HCT116 (cell line): ENCODE measurements at regions not wholly inside any gene's neighbourhood (a gene's known extent, or its start where the extent isn't known, plus 50 kb on each side); places are given as distances from the start of the nearest gene placed in this dataset.

Source experiments
- ATAC-seq: fragments of 200-7000 bp; cut with Tn5 transposase; 2 replicates; pipeline ENCODE4 v1.9.1; 2020; ENCODE audit warnings: mild to moderate bottlenecking, moderate library complexity
- BruUV-seq: library from RNA; stranded (reverse); fragments of 400-500 nt; replicated peaks from 2 replicates; lab custom pipeline; 2021; lab: Mats Ljungman, UMichigan
- CTCF ChIA-PET: fragments of 300-600 bp; sonication (Branson Sonifier 250); formaldehyde crosslinking; loops from one replicate; lab custom pipeline; 2021; ENCODE audit warnings: antibody characterized with exemption; lab: Charles Lee
- POLR2A ChIA-PET: fragments of 300-600, 350-600 bp; sonication (Branson Sonifier 250); formaldehyde crosslinking; loops from one replicate; lab custom pipeline; 2021; ENCODE audit warnings: antibody characterized with exemption; lab: Charles Lee
- RAD21 ChIA-PET, 2 experiments: fragments of 300-600 bp; sonication (Branson Sonifier 250); formaldehyde crosslinking; loops; one replicate each; lab custom pipeline; 2023; ENCODE audit warnings: low total read pairs in 2 of 2; ENCODE audit not compliant: uncharacterized antibody in 2 of 2, unreplicated experiment in 2 of 2, low non-redundant PET in 1 of 2; lab: Charles Lee
- DNase-seq: peaks from one replicate; pipeline ENCODE4 v3.0.0-alpha.2; 2010; ENCODE audit warnings: low read depth, low spot score
- H2AFZ ChIP-seq: fragments of 200-600 bp; shearing (Covaris generic), sonication (generic); 2 replicates; pipeline ENCODE4 v1.6.1; 2017; ENCODE audit warnings: low read depth, mixed run types, mixed read lengths, antibody characterized with exemption, low read length; ENCODE audit not compliant: poor library complexity, severe bottlenecking
- H3K27ac ChIP-seq: 2 replicates; pipeline ENCODE4 v1.5.1; 2012; ENCODE audit warnings: low read depth, low read length
- H3K27me3 ChIP-seq: fragments of 200-600 bp; sonication (generic); 2 replicates; pipeline ENCODE4 v1.6.1; 2016; ENCODE audit warnings: mixed run types, low read length, mixed read lengths; ENCODE audit not compliant: insufficient read depth
- H3K36me3 ChIP-seq, 2 experiments: fragments of 200-500 bp in 1 of 2; fragments of 200-600 bp in 1 of 2; sonication (Bioruptor generic) in 1 of 2; sonication (generic) in 1 of 2; 2 replicates each; pipeline versions ENCODE4 v1.5.1 to v1.6.1; 2014 to 2016; ENCODE audit warnings: low read length in 2 of 2, inconsistent platforms in 1 of 2, mixed read lengths in 1 of 2, mixed run types in 1 of 2; ENCODE audit not compliant: insufficient read depth in 2 of 2, control insufficient read depth in 1 of 2
- H3K4me1 ChIP-seq, 2 experiments: fragments of 200-600 bp in 1 of 2; sonication (generic) in 1 of 2; 2 replicates each; pipeline versions ENCODE4 v1.5.1 to v1.6.1; 2012 to 2017; ENCODE audit warnings: low read length in 2 of 2, inconsistent platforms in 1 of 2, mild to moderate bottlenecking in 1 of 2, mixed read lengths in 1 of 2, mixed run types in 1 of 2, moderate library complexity in 1 of 2; ENCODE audit not compliant: insufficient read depth in 2 of 2, control insufficient read depth in 1 of 2
- H3K4me2 ChIP-seq: fragments of 200-600 bp; sonication (generic); 2 replicates; pipeline ENCODE4 v1.6.1; 2017; ENCODE audit warnings: mixed run types, low read length, mixed read lengths
- H3K4me3 ChIP-seq, 2 experiments: fragments of 200-600 bp in 1 of 2; sonication (generic) in 1 of 2; replicated peaks in 1 of 2; 2 replicates each; pipeline ENCODE4 v1.5.1; 2011 to 2016; ENCODE audit warnings: low read length in 2 of 2, control low read depth in 1 of 2, low read depth in 1 of 2, mild to moderate bottlenecking in 1 of 2, mixed read lengths in 1 of 2, mixed run types in 1 of 2
- H3K79me2 ChIP-seq: fragments of 200-600 bp; sonication (generic); 2 replicates; pipeline ENCODE4 v1.6.1; 2017; ENCODE audit warnings: mild to moderate bottlenecking, mixed run types, low read length, moderate library complexity, mixed read lengths; ENCODE audit not compliant: insufficient read depth
- H3K9ac ChIP-seq: fragments of 200-600 bp; sonication (generic); 2 replicates; pipeline ENCODE4 v1.6.1; 2016; ENCODE audit warnings: low read length, mixed read lengths
- H3K9me2 ChIP-seq: fragments of 200-600 bp; sonication (generic), shearing (Covaris generic); 2 replicates; pipeline ENCODE4 v1.6.1; 2017; ENCODE audit warnings: mixed run types, mild to moderate bottlenecking, moderate library complexity; ENCODE audit not compliant: insufficient read depth
- H3K9me3 ChIP-seq, 2 experiments: fragments of 200-500 bp in 1 of 2; fragments of 200-600 bp in 1 of 2; sonication (Bioruptor generic) in 1 of 2; sonication (generic) in 1 of 2; 2 replicates each; pipeline ENCODE4 v1.6.1; 2014 to 2017; ENCODE audit warnings: low read length in 2 of 2, mixed read lengths in 2 of 2, inconsistent platforms in 1 of 2, low read depth in 1 of 2, mild to moderate bottlenecking in 1 of 2, mixed run types in 1 of 2, moderate library complexity in 1 of 2; ENCODE audit not compliant: control insufficient read depth in 1 of 2, insufficient read depth in 1 of 2
- H4K20me1 ChIP-seq: fragments of 200-600 bp; sonication (generic), shearing (Covaris generic); 2 replicates; pipeline ENCODE4 v1.6.1; 2017; ENCODE audit warnings: mixed run types, mild to moderate bottlenecking, moderate library complexity; ENCODE audit not compliant: insufficient read depth
- ATF3 ChIP-seq: IDR thresholded peaks from 2 replicates; pipeline ENCODE4 v1.6.1; 2012
- CBX3 ChIP-seq: IDR thresholded peaks from 2 replicates; pipeline ENCODE4 v1.6.1; 2012; ENCODE audit warnings: low read depth
- CEBPB ChIP-seq: IDR thresholded peaks from 2 replicates; pipeline ENCODE4 v1.6.1; 2012; ENCODE audit warnings: low read depth
- CTCF ChIP-seq, 3 experiments: fragments of 200-600 bp in 1 of 3; sonication (generic) in 1 of 3; IDR thresholded peaks in 2 of 3; conservative IDR thresholded peaks in 1 of 3; 2 replicates each; pipeline ENCODE4 v1.5.1; 2012 to 2017; ENCODE audit warnings: low read depth in 2 of 3, low read length in 2 of 3, antibody characterized with exemption in 1 of 3, borderline replicate concordance in 1 of 3, control low read depth in 1 of 3, mild to moderate bottlenecking in 1 of 3, mixed read lengths in 1 of 3, mixed run types in 1 of 3, moderate library complexity in 1 of 3; ENCODE audit not compliant: insufficient read depth in 1 of 3
- EGR1 ChIP-seq: IDR thresholded peaks from 2 replicates; pipeline ENCODE4 v1.6.1; 2012; ENCODE audit warnings: low read depth
- ELF1 ChIP-seq: IDR thresholded peaks from 2 replicates; pipeline ENCODE4 v1.6.1; 2012; ENCODE audit warnings: low read depth, borderline replicate concordance
- EZH2 ChIP-seq: fragments of 200-600 bp; sonication (generic); IDR thresholded peaks from 2 replicates; pipeline ENCODE4 v1.6.1; 2017; ENCODE audit warnings: antibody characterized with exemption, mixed run types
- EZH2phosphoT487 ChIP-seq: fragments of 200-600 bp; IDR thresholded peaks from 2 replicates; pipeline ENCODE4 v1.6.1; 2018; ENCODE audit warnings: antibody characterized with exemption, borderline replicate concordance
- FOSL1 ChIP-seq: IDR thresholded peaks from 2 replicates; pipeline ENCODE4 v1.6.1; 2012; ENCODE audit warnings: low read depth
- MAX ChIP-seq: IDR thresholded peaks from 2 replicates; pipeline ENCODE4 v1.6.1; 2012
- POLR2AphosphoS5 ChIP-seq: IDR thresholded peaks from 2 replicates; pipeline ENCODE4 v1.6.1; 2011; ENCODE audit warnings: mild to moderate bottlenecking, low read depth, low read length, moderate library complexity
- RAD21 ChIP-seq: IDR thresholded peaks from 2 replicates; pipeline ENCODE4 v1.6.1; 2012; ENCODE audit warnings: low read depth, mild to moderate bottlenecking
- SIN3A ChIP-seq: IDR thresholded peaks from 2 replicates; pipeline ENCODE4 v1.6.1; 2012; ENCODE audit warnings: low read depth
- SP1 ChIP-seq: IDR thresholded peaks from 2 replicates; pipeline ENCODE4 v1.6.1; 2012; ENCODE audit warnings: low read depth
- YY1 ChIP-seq: IDR thresholded peaks from 2 replicates; pipeline ENCODE4 v1.6.1; 2011; ENCODE audit warnings: low read length, low read depth, moderate library complexity, mild to moderate bottlenecking; ENCODE audit not compliant: insufficient replicate concordance; ENCODE audit errors: extremely low read depth
- ZBTB33 ChIP-seq: IDR thresholded peaks from 2 replicates; pipeline ENCODE4 v1.6.1; 2011; ENCODE audit warnings: mild to moderate bottlenecking, low read length, moderate library complexity; ENCODE audit not compliant: insufficient replicate concordance; ENCODE audit errors: extremely low read depth
- ZFX ChIP-seq: fragments of 450-650 bp; IDR thresholded peaks from 2 replicates; pipeline ENCODE4 v1.6.1; 2017
- ZNF274 ChIP-seq: fragments of 200-500 bp; sonication (Bioruptor generic); IDR thresholded peaks from 2 replicates; pipeline ENCODE4 v1.6.1; 2014; ENCODE audit warnings: mild to moderate bottlenecking, low read depth, low read length, inconsistent platforms
- intact Hi-C: fragments of 100-400 bp; cut with micrococcal nuclease; formaldehyde crosslinking; loops from 2 replicates; pipeline ENCODE4 v1.10.0; 2022

- Histone ChIP-seq H3K4me3 (no peak overlapping the region), H3K27me3 (no peaks in the 10 kb centered on the region), H3K79me2 (no peaks in the 10 kb centered on the region), H3K9ac (no peak overlapping the region), H3K36me3 (no peaks in the 10 kb centered on the region), H3K4me1 (no peaks in the 10 kb centered on the region), H3K27ac (no peak overlapping the region), H3K4me2 (no peak overlapping the region), H3K9me3 (no peaks in the 10 kb centered on the region), H2AFZ (no peak overlapping the region), H3K9me2 (no peaks in the 10 kb centered on the region), H4K20me1 (no peaks in the 10 kb centered on the region)
- BruUV-seq: no TSS peak
- no peak for TF ChIP-seq RAD21
- intact Hi-C loops: no loop called here
- RAD21 ChIA-PET: no interaction called here
- POLR2A ChIA-PET: no interaction called here
- CTCF ChIA-PET: no interaction called here
- no peak for DNase-seq
- no peak for ATAC-seq
Measured at GRCh38 chr5:39863926-39864552, 439.3 kb upstream of the DAB2 start.

GRCh38 chr5:39857041-39857440 is 432.3 kb upstream of the DAB2 start:
- Histone ChIP-seq H3K9me3 (no peaks in the 10 kb centered on the region), H3K4me2 (no peak overlapping the region), H3K9me2 (peaks cover 5% of the 10 kb centered on the region; the same call in 1 of the 2 replicates), H3K4me3 (no peak overlapping the region), H3K9ac (no peak overlapping the region), H3K79me2 (no peaks in the 10 kb centered on the region), H3K36me3 (no peaks in the 10 kb centered on the region), H2AFZ (no peak overlapping the region), H4K20me1 (no peaks in the 10 kb centered on the region), H3K27me3 (no peaks in the 10 kb centered on the region), H3K27ac (no peak overlapping the region), H3K4me1 (no peaks in the 10 kb centered on the region)
- POLR2A ChIA-PET: no interaction called here
- no peak for ATAC-seq
- intact Hi-C loops: no loop called here
- DNase-seq: no peak
- RAD21 ChIA-PET: no interaction called here
- BruUV-seq: no TSS peak
- CTCF ChIA-PET: no interaction called here
- TF ChIP-seq FOSL1 (no peak), CTCF (IDR thresholded peaks at IDR 0.05 in 2 of 3, conservative IDR thresholded peaks at IDR 0.05 in 1 of 3; ENCODE audit: borderline replicate concordance in 1 of 3, insufficient read depth in 1 of 3, low read depth in 2 of 3, low read length in 2 of 3) (no peak), ZNF274 (no peak), CBX3 (no peak), EZH2phosphoT487 (no peak), MAX (no peak), ZBTB33 (no peak), POLR2AphosphoS5 (no peak), SIN3A (no peak), ZFX (no peak), YY1 (no peak), EGR1 (no peak), SP1 (no peak), ELF1 (no peak), CEBPB (no peak), ATF3 (no peak), RAD21 (no peak), EZH2 (no peak)
